ENCODE measurements at regions not wholly inside any gene's neighbourhood (a gene's known extent, or its start where the extent isn't known, plus 50 kb on each side); places are given as distances from the start of the nearest gene placed in this dataset.

DNA sequence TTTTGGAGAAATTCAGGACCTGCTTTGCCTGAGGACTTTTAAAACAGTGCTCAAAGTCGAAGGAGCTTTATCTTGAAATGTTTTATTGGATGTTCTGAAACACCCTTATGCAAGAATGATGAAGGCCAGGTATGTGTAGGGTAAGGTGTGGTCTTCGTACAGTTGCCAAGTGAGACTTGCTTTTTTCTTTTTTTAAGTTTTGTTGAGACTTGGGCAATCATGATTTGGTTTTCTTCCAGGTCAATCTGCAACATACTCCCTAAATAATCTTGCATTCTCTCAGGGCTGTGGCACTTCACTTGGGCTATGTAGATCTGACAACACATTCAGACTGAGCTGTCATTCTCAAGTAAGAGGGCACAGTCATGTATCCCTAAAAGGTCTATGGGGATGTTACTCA is 75.0 kb downstream of the GATA3 start:
- TF ChIP-seq ZBTB7A (IDR thresholded peaks at IDR 0.05; ENCODE audit: low read depth): no peak
- TF ChIP-seq REST (IDR thresholded peaks at IDR 0.05; ENCODE audit: low read depth): no peak
- TF ChIP-seq, protein P1, sequence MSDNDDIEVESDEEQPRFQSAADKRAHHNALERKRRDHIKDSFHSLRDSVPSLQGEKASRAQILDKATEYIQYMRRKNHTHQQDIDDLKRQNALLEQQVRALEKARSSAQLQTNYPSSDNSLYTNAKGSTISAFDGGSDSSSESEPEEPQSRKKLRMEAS (IDR thresholded peaks at IDR 0.05): no peak
- no peak for TF ChIP-seq YY1 (IDR thresholded peaks at IDR 0.05; ENCODE audit: low read depth)
- TF ChIP-seq TAF1 (IDR thresholded peaks at IDR 0.05; ENCODE audit: low read depth): no peak
- TF ChIP-seq EP300 (IDR thresholded peaks at IDR 0.05; ENCODE audit: borderline replicate concordance): no peak
- TF ChIP-seq NFIC (IDR thresholded peaks at IDR 0.05): no peak
- TF ChIP-seq TEAD4 (IDR thresholded peaks at IDR 0.05): no peak
- no peak for TF ChIP-seq CEBPB (IDR thresholded peaks at IDR 0.05)
- no peak for TF ChIP-seq EGR1 (IDR thresholded peaks at IDR 0.05)
